ENCODE measurements at regions not wholly inside any gene's neighbourhood (a gene's known extent, or its start where the extent isn't known, plus 50 kb on each side); places are given as distances from the start of the nearest gene placed in this dataset.

DNA sequence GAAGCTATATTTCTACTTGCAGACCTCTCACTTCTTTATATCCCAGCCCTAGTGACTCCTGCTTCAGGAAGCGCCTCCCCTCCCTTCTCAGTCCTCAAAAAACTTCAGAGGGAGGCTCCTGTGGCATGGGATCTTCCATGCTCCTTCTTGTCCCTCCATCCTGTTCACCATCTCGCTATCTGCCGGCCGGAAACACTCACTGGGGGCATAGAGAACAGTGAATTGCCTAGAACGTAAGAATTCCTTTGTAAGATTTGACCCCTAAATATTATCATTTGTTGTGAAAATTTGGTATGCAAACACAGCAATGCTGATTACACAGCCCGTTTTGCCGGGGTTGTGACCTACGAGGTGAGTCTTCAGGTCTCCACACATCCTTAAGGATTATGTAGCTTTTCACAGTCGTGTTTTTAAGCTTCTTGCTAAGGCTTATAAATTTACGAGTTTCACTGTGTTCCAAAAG is 218.7 kb upstream of the ATP10A start:
- Histone ChIP-seq H3K9ac (ENCODE audit: insufficient read depth in 1 of 2, low read length in 2 of 2) (no peak overlapping the region), H3K36me3 (ENCODE audit: control insufficient read depth in 4 of 4, insufficient read depth in 4 of 4, low read length in 4 of 4) (no peaks in the 10 kb centered on the region), H3K9me3 (ENCODE audit: control insufficient read depth in 4 of 4, insufficient read depth in 3 of 4, low read length in 3 of 4) (no peaks in the 10 kb centered on the region), H3K27me3 (ENCODE audit: control insufficient read depth in 3 of 3, insufficient read depth in 3 of 3, low read length in 2 of 3) (no peaks in the 10 kb centered on the region), H3K4me1 (ENCODE audit: control insufficient read depth in 5 of 5, insufficient read depth in 5 of 5, low read length in 5 of 5) (peaks cover 0 to 11% (median 0%) of the 10 kb centered on the region in 5 donors), H3K27ac (ENCODE audit: low read depth in 1 of 2, low read length in 1 of 2) (peak overlapping the region in 1 of 2 donors; percentile 94), H3K4me3 (no peak overlapping the region)
- no peak for TF ChIP-seq CTCF (IDR thresholded peaks at IDR 0.05; ENCODE audit: control extremely low read depth, extremely low read depth)
- ATAC-seq (ENCODE audit: insufficient read depth, low FRiP score) (no peak), DNase-seq (no peak)
- WGBS, 2 donors, result 27 to 32% methylated on average over 10 of the region's 10 CpGs

DNA sequence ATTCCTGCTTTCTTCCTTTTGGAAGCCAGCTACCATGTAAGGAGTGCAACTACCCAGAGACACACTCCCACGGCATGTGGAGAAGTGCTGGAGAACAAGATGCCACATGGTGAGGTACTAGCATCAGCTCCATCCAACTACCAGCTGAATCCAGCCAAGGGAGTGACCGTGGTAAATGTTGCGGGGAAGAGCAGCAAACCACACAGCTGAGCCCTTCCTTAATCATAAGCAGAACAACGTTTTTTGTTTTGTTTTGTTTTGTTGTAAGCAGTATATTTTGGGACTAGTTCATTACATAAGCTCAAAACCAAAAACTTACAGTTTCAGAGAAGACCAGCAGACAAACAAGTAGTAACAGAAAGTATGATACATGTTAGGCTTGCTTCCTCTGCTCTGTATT is 212.6 kb upstream of the ATP10A start:
- H3K36me3 ChIP-seq (ENCODE audit: control insufficient read depth in 4 of 4, insufficient read depth in 4 of 4, low read length in 4 of 4), result no peaks in the 10 kb centered on the region
- ATAC-seq (ENCODE audit: insufficient read depth, low FRiP score) (no peak), DNase-seq (no peak)
- no peak for TF ChIP-seq CTCF (IDR thresholded peaks at IDR 0.05; ENCODE audit: control extremely low read depth, extremely low read depth)
- no peaks in the 10 kb centered on the region for H3K27me3 ChIP-seq (ENCODE audit: control insufficient read depth in 3 of 3, insufficient read depth in 3 of 3, low read length in 2 of 3)
- H3K4me1 ChIP-seq (ENCODE audit: control insufficient read depth in 5 of 5, insufficient read depth in 5 of 5, low read length in 5 of 5), result no peaks in the 10 kb centered on the region
- H3K9ac ChIP-seq (ENCODE audit: insufficient read depth in 1 of 2, low read length in 2 of 2), result no peak overlapping the region
- no peak overlapping the region for H3K27ac ChIP-seq (ENCODE audit: low read depth in 1 of 2, low read length in 1 of 2)
- H3K9me3 ChIP-seq (ENCODE audit: control insufficient read depth in 4 of 4, insufficient read depth in 3 of 4, low read length in 3 of 4), result peaks cover 0 to 2% (median 0%) of the 10 kb centered on the region in 4 donors
- WGBS, 2 donors, result 75 to 77% methylated on average over 4 of the region's 4 CpGs
- H3K4me3 ChIP-seq, result no peak overlapping the region

DNA sequence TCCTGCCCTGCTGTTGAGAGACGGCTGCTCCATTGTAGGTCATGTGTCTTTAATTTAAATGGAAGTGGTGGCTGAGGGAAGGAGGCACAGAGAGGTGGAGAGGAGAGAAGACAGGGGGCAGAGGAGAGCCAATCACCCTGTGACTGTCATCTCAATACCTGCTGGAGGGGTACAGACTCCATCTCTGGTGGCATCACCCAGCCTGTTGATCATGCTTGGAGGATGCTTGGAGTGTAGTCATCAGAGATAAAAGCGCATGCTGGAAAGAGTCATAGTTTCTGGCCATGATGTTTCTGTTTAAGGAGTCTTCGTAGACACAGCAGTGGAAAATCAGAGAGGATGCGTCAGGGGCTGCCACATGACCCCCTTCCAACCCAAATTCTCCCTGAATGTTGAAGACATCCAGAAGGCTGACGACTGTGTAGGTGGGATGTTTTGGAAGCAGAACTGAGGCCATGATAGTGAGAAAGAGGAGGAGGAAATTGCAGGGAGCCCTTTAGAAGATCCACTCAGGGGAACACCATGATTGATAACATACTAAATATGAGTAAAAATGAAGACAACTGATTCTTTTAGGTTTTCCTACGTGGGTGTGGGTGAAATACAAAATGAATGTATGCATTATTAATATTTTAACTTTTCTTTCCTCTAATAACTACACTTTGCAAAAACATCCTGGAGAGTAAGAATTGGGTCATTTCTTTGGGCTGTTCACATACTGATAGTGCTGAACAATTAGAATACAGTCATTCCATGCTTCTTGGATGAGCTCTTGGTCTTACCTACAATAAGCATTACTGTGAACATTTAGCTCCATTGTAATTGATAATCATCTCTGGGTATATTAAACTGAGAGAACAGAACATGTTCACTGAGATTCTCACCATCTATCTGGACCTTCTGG is 210.6 kb upstream of the ATP10A start:
- TF ChIP-seq CTCF (IDR thresholded peaks at IDR 0.05; ENCODE audit: control extremely low read depth, extremely low read depth), result no peak
- Histone ChIP-seq H3K27ac (ENCODE audit: low read depth in 1 of 2, low read length in 1 of 2) (no peak overlapping the region), H3K4me3 (no peak overlapping the region), H3K27me3 (ENCODE audit: control insufficient read depth in 3 of 3, insufficient read depth in 3 of 3, low read length in 2 of 3) (peaks cover 0 to 3% (median 0%) of the 10 kb centered on the region in 3 donors), H3K36me3 (ENCODE audit: control insufficient read depth in 4 of 4, insufficient read depth in 4 of 4, low read length in 4 of 4) (no peaks in the 10 kb centered on the region), H3K9ac (ENCODE audit: insufficient read depth in 1 of 2, low read length in 2 of 2) (no peak overlapping the region), H3K9me3 (ENCODE audit: control insufficient read depth in 4 of 4, insufficient read depth in 3 of 4, low read length in 3 of 4) (peaks cover 0 to 2% (median 0%) of the 10 kb centered on the region in 4 donors), H3K4me1 (ENCODE audit: control insufficient read depth in 5 of 5, insufficient read depth in 5 of 5, low read length in 5 of 5) (no peaks in the 10 kb centered on the region)
- DNase-seq, result no peak
- no peak for ATAC-seq (ENCODE audit: insufficient read depth, low FRiP score)
- WGBS, 2 donors, result 66 to 75% methylated on average over 6 of the region's 6 CpGs

Data from lung (tissue), 11 donors.